ENCODE measurements at regions not wholly inside any gene's neighbourhood (a gene's known extent, or its start where the extent isn't known, plus 50 kb on each side); places are given as distances from the start of the nearest gene placed in this dataset.

DNA sequence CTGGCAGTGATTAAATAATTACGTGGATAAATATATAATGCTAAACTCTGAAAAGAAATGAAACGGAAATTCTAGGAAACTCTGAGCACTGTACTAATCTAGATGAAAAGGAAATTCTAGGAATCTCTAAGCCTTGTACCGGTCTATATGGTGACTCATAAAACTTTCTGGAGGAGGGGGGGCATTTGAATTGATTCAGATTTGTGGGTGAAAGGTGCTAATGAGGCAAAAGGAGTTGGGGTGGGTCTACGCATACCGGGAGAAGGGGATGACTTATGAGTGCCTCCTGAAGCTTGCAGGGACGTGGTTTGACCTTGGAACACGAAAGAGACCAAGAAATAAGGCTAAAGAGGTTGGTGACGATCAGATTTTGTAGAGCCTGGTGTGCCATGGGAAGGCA lies 151.7 kb upstream of the CASK start:
- DNase-seq (ENCODE audit: extremely low read depth, low read depth) = no peak
- TF ChIP-seq, protein P1, sequence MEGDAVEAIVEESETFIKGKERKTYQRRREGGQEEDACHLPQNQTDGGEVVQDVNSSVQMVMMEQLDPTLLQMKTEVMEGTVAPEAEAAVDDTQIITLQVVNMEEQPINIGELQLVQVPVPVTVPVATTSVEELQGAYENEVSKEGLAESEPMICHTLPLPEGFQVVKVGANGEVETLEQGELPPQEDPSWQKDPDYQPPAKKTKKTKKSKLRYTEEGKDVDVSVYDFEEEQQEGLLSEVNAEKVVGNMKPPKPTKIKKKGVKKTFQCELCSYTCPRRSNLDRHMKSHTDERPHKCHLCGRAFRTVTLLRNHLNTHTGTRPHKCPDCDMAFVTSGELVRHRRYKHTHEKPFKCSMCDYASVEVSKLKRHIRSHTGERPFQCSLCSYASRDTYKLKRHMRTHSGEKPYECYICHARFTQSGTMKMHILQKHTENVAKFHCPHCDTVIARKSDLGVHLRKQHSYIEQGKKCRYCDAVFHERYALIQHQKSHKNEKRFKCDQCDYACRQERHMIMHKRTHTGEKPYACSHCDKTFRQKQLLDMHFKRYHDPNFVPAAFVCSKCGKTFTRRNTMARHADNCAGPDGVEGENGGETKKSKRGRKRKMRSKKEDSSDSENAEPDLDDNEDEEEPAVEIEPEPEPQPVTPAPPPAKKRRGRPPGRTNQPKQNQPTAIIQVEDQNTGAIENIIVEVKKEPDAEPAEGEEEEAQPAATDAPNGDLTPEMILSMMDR (IDR thresholded peaks at IDR 0.05; ENCODE audit: low read depth, low read length, missing control alignments) = no peak
- H3K4me3 ChIP-seq (replicated peaks; ENCODE audit: low read depth, low read length) = no peak overlapping the region

DNA sequence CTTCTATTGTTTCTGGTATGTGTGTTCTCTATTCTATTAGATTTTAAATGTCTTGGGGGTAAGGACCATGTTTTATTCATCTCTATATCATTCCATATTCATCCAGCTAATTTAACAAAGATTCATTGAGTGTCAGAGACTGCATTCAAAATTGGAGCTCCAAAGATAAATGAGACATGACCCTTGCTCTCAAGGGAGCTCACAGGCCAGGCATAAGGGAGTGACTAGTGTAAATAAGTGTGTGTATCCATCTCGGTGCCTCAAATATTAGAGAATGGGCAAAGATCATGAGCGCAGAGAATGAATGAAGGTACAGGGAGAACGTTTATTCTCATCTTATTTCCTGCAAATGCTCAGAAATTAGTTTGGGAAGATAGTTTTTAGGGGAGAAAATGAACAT lies 150.1 kb upstream of the CASK start:
- H3K4me3 ChIP-seq (replicated peaks; ENCODE audit: low read depth, low read length) = no peak overlapping the region
- TF ChIP-seq, protein P1 (IDR thresholded peaks at IDR 0.05; ENCODE audit: low read depth, low read length, missing control alignments) = no peak
- no peak for DNase-seq (ENCODE audit: extremely low read depth, low read depth)

DNA sequence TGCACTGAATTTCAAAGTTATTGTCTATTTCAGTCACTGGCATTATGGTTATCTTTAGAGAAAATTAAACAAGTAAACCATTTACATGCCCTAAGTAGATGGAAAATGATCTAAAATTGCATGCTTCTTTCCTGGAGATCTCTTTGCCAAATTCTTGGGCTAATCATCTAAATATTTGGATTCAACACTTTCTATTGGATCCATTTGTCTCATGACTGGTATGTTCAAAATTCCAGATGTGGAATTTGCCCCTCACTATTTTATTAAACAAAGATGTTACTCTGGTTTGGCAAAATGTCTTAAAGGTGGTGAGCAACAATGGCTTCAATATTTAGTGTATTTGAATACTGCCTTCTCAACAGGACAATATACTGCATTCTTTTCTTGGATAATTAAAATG lies 147.5 kb upstream of the CASK start:
- DNase-seq (ENCODE audit: extremely low read depth, low read depth) = no peak
- H3K4me3 ChIP-seq (replicated peaks; ENCODE audit: low read depth, low read length) = no peak overlapping the region
- TF ChIP-seq, protein P1 (IDR thresholded peaks at IDR 0.05; ENCODE audit: low read depth, low read length, missing control alignments) = no peak

DNA sequence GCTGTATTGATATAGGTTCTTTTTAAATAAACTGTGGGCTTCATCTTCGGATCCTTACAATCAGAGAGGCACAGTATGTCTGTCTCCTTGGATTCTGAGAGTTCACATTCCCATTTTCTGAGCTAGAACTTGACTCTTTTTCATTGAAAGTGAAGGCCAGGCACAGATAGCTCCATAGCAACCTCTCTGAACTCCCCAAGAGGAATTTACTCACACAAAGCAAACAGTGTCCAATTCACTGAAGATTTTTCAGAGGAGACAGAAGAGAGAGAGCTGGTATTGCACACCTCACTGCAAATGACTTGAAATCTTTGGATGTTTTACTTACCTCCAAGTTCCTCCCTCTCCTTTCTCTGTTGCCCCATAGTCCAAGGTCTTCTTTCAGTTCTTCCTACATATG lies 130.9 kb upstream of the CASK start:
- no peak overlapping the region for H3K4me3 ChIP-seq (replicated peaks; ENCODE audit: low read depth, low read length)
- DNase-seq (ENCODE audit: extremely low read depth, low read depth) = no peak
- TF ChIP-seq, protein P1 (IDR thresholded peaks at IDR 0.05; ENCODE audit: low read depth, low read length, missing control alignments) = no peak

DNA sequence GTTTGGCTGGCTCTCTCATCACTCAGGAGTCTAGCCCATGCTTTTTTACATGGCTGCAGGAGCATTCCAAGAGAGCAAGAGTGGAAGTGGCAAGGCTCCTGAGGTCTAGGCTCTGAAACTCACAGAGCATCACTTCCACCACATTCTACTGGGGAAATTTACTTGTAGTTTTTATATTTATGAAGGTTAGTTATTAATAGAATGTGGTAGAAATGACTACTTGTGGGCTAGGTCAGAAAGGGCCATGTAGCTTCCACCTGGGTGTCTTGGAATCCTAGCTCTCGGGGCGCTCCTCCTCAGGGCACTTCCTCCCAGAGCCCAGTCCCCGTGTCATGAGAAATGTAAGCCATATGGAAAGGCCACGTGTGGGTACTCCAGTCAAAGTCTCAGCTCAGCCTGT lies 127.0 kb upstream of the CASK start:
- no peak overlapping the region for H3K4me3 ChIP-seq (replicated peaks; ENCODE audit: low read depth, low read length)
- no peak for DNase-seq (ENCODE audit: extremely low read depth, low read depth)
- TF ChIP-seq, protein P1 (IDR thresholded peaks at IDR 0.05; ENCODE audit: low read depth, low read length, missing control alignments) = no peak

DNA sequence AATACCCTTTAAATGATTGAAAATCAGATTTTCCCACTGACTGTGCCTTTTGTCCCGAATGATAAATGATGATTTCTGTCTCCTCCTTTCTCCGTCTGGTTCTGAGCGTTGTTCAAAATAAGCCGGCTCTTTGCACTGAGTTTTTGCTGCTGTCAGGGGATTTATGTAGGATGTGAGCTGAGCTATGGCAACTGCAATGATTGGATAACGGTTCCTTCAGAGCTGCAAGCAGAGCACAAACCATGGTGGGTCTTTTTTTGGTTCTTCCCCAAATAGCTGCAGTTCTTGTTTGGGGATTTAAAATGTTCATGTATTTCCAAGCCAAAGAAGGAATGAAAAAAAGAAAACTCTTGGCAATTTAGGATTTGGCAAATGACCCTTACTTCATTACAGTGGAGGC lies 124.5 kb upstream of the CASK start:
- no peak for DNase-seq (ENCODE audit: extremely low read depth, low read depth)
- H3K4me3 ChIP-seq (replicated peaks; ENCODE audit: low read depth, low read length) = no peak overlapping the region
- TF ChIP-seq, protein P1 (IDR thresholded peaks at IDR 0.05; ENCODE audit: low read depth, low read length, missing control alignments) = no peak

DNA sequence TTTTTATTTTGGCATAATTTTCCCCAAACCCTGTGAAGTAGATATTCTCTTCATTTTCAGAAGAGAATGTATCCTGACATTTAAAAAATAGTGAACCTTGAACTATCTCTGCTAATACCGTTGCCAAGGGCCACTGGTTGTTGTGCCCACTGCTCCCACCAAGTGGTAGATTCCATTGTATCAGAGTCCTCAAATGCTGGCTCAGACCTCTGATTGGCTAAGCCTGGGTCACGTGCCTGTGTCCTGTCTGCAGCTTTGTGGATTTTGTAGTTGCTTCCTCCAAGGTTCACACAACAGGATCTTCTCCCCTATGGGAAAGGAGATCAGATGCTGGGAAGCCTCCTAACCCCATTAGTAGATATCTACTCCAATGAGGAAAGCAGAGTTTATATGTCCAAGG lies 104.8 kb upstream of the CASK start:
- H3K4me3 ChIP-seq (replicated peaks; ENCODE audit: low read depth, low read length) = no peak overlapping the region
- DNase-seq (ENCODE audit: extremely low read depth, low read depth) = no peak
- TF ChIP-seq, protein P1 (IDR thresholded peaks at IDR 0.05; ENCODE audit: low read depth, low read length, missing control alignments) = no peak
